HEK293 (cell line): ENCODE measurements at regions not wholly inside any gene's neighbourhood (a gene's known extent, or its start where the extent isn't known, plus 50 kb on each side); places are given as distances from the start of the nearest gene placed in this dataset.

ENCODE experiments used
- AEBP2 ChIP-seq: fragments of 450-650 bp; formaldehyde crosslinking; IDR thresholded peaks from 2 replicates; pipeline ENCODE4 v1.5.1; 2016; ENCODE audit warnings: missing biosample characterization, missing genetic modification characterization, borderline replicate concordance
- BCL11A ChIP-seq: fragments of 450-650 bp; formaldehyde crosslinking; IDR thresholded peaks from 2 replicates; pipeline ENCODE4 v1.5.1; 2016; ENCODE audit warnings: low read depth, missing biosample characterization, missing genetic modification characterization
- KLF1 ChIP-seq: fragments of 450-650 bp; formaldehyde crosslinking; IDR thresholded peaks from 2 replicates; pipeline ENCODE4 v1.5.1; 2016; ENCODE audit warnings: missing biosample characterization, missing genetic modification characterization
- PRDM6 ChIP-seq: fragments of 450-650 bp; formaldehyde crosslinking; IDR thresholded peaks from 2 replicates; pipeline ENCODE4 v1.5.1; 2017; ENCODE audit warnings: missing biosample characterization, missing genetic modification characterization
- ZFP69B ChIP-seq: fragments of 450-650 bp; formaldehyde crosslinking; IDR thresholded peaks from 2 replicates; pipeline ENCODE4 v1.5.1; 2016; ENCODE audit warnings: missing biosample characterization, missing genetic modification characterization
- ZNF175 ChIP-seq: fragments of 450-650 bp; formaldehyde crosslinking; IDR thresholded peaks from 2 replicates; pipeline ENCODE4 v1.5.1; 2016; ENCODE audit warnings: missing biosample characterization, missing genetic modification characterization
- ZNF202 ChIP-seq: fragments of 450-650 bp; formaldehyde crosslinking; IDR thresholded peaks from 2 replicates; pipeline ENCODE4 v1.5.1; 2016; ENCODE audit warnings: missing biosample characterization, missing genetic modification characterization, borderline replicate concordance
- ZNF48 ChIP-seq: fragments of 450-650 bp; formaldehyde crosslinking; IDR thresholded peaks from 2 replicates; pipeline ENCODE4 v1.5.1; 2016; ENCODE audit warnings: missing biosample characterization, missing genetic modification characterization
- ZNF510 ChIP-seq: fragments of 450-650 bp; formaldehyde crosslinking; IDR thresholded peaks from 2 replicates; pipeline ENCODE4 v1.5.1; 2018; ENCODE audit warnings: mild to moderate bottlenecking, missing genetic modification characterization, missing biosample characterization; ENCODE audit not compliant: insufficient replicate concordance
- ZNF548 ChIP-seq: fragments of 450-650 bp; formaldehyde crosslinking; IDR thresholded peaks from 2 replicates; pipeline ENCODE4 v1.5.1; 2016; ENCODE audit warnings: missing biosample characterization, missing genetic modification characterization
- ZNF585B ChIP-seq: fragments of 450-650 bp; formaldehyde crosslinking; IDR thresholded peaks from 2 replicates; pipeline ENCODE4 v1.5.1; 2016; ENCODE audit warnings: missing biosample characterization, missing genetic modification characterization
- ZNF624 ChIP-seq: fragments of 450-650 bp; formaldehyde crosslinking; IDR thresholded peaks from 2 replicates; pipeline ENCODE4 v1.5.1; 2017; ENCODE audit warnings: missing biosample characterization, missing genetic modification characterization
- ZNF692 ChIP-seq: fragments of 450-650 bp; formaldehyde crosslinking; IDR thresholded peaks from 2 replicates; pipeline ENCODE4 v1.5.1; 2016; ENCODE audit warnings: missing biosample characterization, missing genetic modification characterization
- ZNF768 ChIP-seq: fragments of 450-650 bp; formaldehyde crosslinking; IDR thresholded peaks from 2 replicates; pipeline ENCODE4 v1.5.1; 2018; ENCODE audit warnings: missing biosample characterization, mild to moderate bottlenecking, missing genetic modification characterization
- ZNF785 ChIP-seq: fragments of 450-650 bp; formaldehyde crosslinking; IDR thresholded peaks from 2 replicates; pipeline ENCODE4 v1.5.1; 2016; ENCODE audit warnings: missing biosample characterization, missing genetic modification characterization
- ZSCAN18 ChIP-seq: fragments of 450-650 bp; formaldehyde crosslinking; IDR thresholded peaks from 2 replicates; pipeline ENCODE4 v1.5.1; 2016; ENCODE audit warnings: missing biosample characterization, missing genetic modification characterization
- ZSCAN4 ChIP-seq: fragments of 450-650 bp; formaldehyde crosslinking; IDR thresholded peaks from 2 replicates; pipeline ENCODE4 v1.5.1; 2017; ENCODE audit warnings: missing biosample characterization, missing genetic modification characterization
- TF ChIP-seq, protein P1 (sequence below): fragments of 450-650 bp; formaldehyde crosslinking; IDR thresholded peaks from 2 replicates; pipeline ENCODE4 v1.5.1; 2016; ENCODE audit warnings: missing biosample characterization, missing genetic modification characterization
- TF ChIP-seq, protein P2 (sequence below): fragments of 450-650 bp; formaldehyde crosslinking; IDR thresholded peaks from 2 replicates; pipeline ENCODE4 v1.5.1; 2016; ENCODE audit warnings: missing biosample characterization, missing genetic modification characterization
- TF ChIP-seq, protein P3 (sequence below): fragments of 450-650 bp; formaldehyde crosslinking; IDR thresholded peaks from 2 replicates; pipeline ENCODE4 v1.5.1; 2016; ENCODE audit warnings: missing biosample characterization, missing genetic modification characterization, low read depth
- TF ChIP-seq, protein P4 (sequence below): fragments of 450-650 bp; formaldehyde crosslinking; IDR thresholded peaks from 2 replicates; pipeline ENCODE4 v1.5.1; 2017; ENCODE audit warnings: missing biosample characterization, missing genetic modification characterization

GRCh38 chr20:11791835-11792567 is 125.7 kb upstream of the BTBD3 start (continued):
- TF ChIP-seq PRDM6 (tag by site-specific recombination) (no peak; the same call in 1 of the 2 replicates), ZNF548 (tag by site-specific recombination) (no peak), BCL11A (tag by site-specific recombination) (no peak), ZNF692 (tag by site-specific recombination) (no peak), ZNF48 (tag by site-specific recombination) (no peak), ZSCAN18 (tag by site-specific recombination) (no peak), ZNF175 (tag by site-specific recombination) (no peak), AEBP2 (no peak), ZNF585B (tag by site-specific recombination) (no peak), KLF1 (tag by site-specific recombination) (peak; percentile 65), ZNF785 (tag by site-specific recombination) (no peak), ZFP69B (tag by site-specific recombination) (no peak), ZSCAN4 (tag by site-specific recombination) (no peak), ZNF624 (tag by site-specific recombination) (no peak), ZNF202 (tag by site-specific recombination) (no peak), ZNF510 (tag by site-specific recombination) (no peak), ZNF768 (tag by site-specific recombination) (no peak)
- TF ChIP-seq, protein P1, sequence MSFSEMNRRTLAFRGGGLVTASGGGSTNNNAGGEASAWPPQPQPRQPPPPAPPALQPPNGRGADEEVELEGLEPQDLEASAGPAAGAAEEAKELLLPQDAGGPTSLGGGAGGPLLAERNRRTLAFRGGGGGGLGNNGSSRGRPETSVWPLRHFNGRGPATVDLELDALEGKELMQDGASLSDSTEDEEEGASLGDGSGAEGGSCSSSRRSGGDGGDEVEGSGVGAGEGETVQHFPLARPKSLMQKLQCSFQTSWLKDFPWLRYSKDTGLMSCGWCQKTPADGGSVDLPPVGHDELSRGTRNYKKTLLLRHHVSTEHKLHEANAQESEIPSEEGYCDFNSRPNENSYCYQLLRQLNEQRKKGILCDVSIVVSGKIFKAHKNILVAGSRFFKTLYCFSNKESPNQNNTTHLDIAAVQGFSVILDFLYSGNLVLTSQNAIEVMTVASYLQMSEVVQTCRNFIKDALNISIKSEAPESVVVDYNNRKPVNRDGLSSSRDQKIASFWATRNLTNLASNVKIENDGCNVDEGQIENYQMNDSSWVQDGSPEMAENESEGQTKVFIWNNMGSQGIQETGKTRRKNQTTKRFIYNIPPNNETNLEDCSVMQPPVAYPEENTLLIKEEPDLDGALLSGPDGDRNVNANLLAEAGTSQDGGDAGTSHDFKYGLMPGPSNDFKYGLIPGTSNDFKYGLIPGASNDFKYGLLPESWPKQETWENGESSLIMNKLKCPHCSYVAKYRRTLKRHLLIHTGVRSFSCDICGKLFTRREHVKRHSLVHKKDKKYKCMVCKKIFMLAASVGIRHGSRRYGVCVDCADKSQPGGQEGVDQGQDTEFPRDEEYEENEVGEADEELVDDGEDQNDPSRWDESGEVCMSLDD (tag by site-specific recombination), result no peak
- TF ChIP-seq, protein P2, sequence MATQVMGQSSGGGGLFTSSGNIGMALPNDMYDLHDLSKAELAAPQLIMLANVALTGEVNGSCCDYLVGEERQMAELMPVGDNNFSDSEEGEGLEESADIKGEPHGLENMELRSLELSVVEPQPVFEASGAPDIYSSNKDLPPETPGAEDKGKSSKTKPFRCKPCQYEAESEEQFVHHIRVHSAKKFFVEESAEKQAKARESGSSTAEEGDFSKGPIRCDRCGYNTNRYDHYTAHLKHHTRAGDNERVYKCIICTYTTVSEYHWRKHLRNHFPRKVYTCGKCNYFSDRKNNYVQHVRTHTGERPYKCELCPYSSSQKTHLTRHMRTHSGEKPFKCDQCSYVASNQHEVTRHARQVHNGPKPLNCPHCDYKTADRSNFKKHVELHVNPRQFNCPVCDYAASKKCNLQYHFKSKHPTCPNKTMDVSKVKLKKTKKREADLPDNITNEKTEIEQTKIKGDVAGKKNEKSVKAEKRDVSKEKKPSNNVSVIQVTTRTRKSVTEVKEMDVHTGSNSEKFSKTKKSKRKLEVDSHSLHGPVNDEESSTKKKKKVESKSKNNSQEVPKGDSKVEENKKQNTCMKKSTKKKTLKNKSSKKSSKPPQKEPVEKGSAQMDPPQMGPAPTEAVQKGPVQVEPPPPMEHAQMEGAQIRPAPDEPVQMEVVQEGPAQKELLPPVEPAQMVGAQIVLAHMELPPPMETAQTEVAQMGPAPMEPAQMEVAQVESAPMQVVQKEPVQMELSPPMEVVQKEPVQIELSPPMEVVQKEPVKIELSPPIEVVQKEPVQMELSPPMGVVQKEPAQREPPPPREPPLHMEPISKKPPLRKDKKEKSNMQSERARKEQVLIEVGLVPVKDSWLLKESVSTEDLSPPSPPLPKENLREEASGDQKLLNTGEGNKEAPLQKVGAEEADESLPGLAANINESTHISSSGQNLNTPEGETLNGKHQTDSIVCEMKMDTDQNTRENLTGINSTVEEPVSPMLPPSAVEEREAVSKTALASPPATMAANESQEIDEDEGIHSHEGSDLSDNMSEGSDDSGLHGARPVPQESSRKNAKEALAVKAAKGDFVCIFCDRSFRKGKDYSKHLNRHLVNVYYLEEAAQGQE (tag by site-specific recombination), result no peak
- TF ChIP-seq, protein P3, sequence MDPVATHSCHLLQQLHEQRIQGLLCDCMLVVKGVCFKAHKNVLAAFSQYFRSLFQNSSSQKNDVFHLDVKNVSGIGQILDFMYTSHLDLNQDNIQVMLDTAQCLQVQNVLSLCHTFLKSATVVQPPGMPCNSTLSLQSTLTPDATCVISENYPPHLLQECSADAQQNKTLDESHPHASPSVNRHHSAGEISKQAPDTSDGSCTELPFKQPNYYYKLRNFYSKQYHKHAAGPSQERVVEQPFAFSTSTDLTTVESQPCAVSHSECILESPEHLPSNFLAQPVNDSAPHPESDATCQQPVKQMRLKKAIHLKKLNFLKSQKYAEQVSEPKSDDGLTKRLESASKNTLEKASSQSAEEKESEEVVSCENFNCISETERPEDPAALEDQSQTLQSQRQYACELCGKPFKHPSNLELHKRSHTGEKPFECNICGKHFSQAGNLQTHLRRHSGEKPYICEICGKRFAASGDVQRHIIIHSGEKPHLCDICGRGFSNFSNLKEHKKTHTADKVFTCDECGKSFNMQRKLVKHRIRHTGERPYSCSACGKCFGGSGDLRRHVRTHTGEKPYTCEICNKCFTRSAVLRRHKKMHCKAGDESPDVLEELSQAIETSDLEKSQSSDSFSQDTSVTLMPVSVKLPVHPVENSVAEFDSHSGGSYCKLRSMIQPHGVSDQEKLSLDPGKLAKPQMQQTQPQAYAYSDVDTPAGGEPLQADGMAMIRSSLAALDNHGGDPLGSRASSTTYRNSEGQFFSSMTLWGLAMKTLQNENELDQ (tag by site-specific recombination), result no peak
- TF ChIP-seq, protein P4, sequence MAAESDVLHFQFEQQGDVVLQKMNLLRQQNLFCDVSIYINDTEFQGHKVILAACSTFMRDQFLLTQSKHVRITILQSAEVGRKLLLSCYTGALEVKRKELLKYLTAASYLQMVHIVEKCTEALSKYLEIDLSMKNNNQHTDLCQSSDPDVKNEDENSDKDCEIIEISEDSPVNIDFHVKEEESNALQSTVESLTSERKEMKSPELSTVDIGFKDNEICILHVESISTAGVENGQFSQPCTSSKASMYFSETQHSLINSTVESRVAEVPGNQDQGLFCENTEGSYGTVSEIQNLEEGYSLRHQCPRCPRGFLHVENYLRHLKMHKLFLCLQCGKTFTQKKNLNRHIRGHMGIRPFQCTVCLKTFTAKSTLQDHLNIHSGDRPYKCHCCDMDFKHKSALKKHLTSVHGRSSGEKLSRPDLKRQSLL (tag by site-specific recombination), result no peak
